ENCODE measurements at regions not wholly inside any gene's neighbourhood (a gene's known extent, or its start where the extent isn't known, plus 50 kb on each side); places are given as distances from the start of the nearest gene placed in this dataset.
"Not testable (repeated sequence)": the region's sequence is repeated elsewhere in the genome, so short reads cannot be mapped to it uniquely, and the experiment has no call there.

- TF ChIP-seq, protein P1, sequence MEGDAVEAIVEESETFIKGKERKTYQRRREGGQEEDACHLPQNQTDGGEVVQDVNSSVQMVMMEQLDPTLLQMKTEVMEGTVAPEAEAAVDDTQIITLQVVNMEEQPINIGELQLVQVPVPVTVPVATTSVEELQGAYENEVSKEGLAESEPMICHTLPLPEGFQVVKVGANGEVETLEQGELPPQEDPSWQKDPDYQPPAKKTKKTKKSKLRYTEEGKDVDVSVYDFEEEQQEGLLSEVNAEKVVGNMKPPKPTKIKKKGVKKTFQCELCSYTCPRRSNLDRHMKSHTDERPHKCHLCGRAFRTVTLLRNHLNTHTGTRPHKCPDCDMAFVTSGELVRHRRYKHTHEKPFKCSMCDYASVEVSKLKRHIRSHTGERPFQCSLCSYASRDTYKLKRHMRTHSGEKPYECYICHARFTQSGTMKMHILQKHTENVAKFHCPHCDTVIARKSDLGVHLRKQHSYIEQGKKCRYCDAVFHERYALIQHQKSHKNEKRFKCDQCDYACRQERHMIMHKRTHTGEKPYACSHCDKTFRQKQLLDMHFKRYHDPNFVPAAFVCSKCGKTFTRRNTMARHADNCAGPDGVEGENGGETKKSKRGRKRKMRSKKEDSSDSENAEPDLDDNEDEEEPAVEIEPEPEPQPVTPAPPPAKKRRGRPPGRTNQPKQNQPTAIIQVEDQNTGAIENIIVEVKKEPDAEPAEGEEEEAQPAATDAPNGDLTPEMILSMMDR (IDR thresholded peaks at IDR 0.05; ENCODE audit: unreplicated experiment in 3 of 3) = no peak
- Mint-ChIP-seq H3K4me3 (no peak overlapping the region), H3K36me3 (ENCODE audit: low read depth) (no peaks in the 10 kb centered on the region), H3K4me1 (no peaks in the 10 kb centered on the region), H3K27me3 (ENCODE audit: low read depth) (peaks cover 28% of the 10 kb centered on the region), H3K27ac (no peak overlapping the region), H3K9me3 (no peaks in the 10 kb centered on the region)
Measured at GRCh38 chr4:77235289-77235854, 78.4 kb downstream of the CCNG2 start.

DNA sequence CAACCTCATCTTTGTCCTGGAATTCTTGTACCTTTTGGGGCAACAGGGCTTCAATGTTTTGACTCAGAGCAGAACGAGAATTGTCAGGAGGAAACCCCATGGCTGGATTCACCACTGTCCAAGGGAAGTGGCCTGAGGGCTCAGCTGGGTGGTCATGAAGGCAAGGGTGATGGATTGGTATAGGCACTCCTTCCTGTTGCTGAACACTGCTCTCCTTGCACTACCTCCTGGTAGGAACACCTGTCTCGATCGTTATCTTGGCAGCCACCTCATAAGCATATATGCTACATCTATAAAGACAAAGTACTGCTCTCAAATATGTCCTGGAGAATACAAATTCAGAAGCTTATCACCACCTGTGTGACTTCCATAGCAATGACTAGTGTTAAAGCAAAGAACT is 79.8 kb downstream of the CCNG2 start:
- TF ChIP-seq, protein P1 (IDR thresholded peaks at IDR 0.05; ENCODE audit: unreplicated experiment in 3 of 3) = no peak
- Mint-ChIP-seq H3K27me3 (ENCODE audit: low read depth) (peaks cover 38% of the 10 kb centered on the region), H3K9me3 (no peaks in the 10 kb centered on the region), H3K4me3 (no peak overlapping the region), H3K36me3 (ENCODE audit: low read depth) (no peaks in the 10 kb centered on the region), H3K4me1 (no peaks in the 10 kb centered on the region), H3K27ac (no peak overlapping the region)

DNA sequence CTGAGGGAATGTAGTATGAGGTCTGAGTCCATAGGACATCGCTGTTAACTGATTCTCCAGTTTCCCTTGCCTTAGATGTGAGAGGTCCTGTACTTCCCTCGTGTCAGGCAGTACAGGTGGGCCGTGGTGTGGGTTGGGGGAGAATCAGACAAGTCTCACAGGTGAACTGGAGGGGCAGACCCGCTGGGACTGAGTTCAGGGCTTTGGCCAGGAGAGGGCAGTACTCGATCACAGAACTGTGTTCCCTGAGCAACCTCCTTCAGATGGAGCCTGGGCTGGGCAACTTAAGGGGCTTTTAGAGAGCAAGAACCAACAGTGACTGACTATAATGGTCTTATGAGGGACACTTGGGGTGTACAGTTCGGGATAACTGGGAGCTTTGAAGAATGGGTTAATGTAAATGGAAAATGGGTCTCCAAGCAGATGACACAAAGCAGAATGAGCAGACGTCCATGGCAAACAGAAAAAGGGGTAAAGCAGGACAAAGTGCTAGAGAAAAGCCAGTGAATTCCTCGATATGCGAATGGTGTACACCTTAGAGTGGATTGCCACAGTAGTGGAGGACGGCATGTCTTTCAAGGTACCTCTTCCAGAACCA is 83.6 kb downstream of the CCNG2 start:
- H3K27ac Mint-ChIP-seq = no peak overlapping the region
- H3K4me3 Mint-ChIP-seq = no peak overlapping the region
- H3K36me3 Mint-ChIP-seq (ENCODE audit: low read depth) = no peaks in the 10 kb centered on the region
- H3K27me3 Mint-ChIP-seq (ENCODE audit: low read depth) = peaks cover 30% of the 10 kb centered on the region
- TF ChIP-seq, protein P1 (IDR thresholded peaks at IDR 0.05; ENCODE audit: unreplicated experiment in 3 of 3) = peak; percentile 67 to 80 (median 73)
- no peaks in the 10 kb centered on the region for H3K4me1 Mint-ChIP-seq
- peaks cover 3% of the 10 kb centered on the region for H3K9me3 Mint-ChIP-seq

GRCh38 chr4:77248805-77249204 is 91.8 kb downstream of the CCNG2 start:
- Mint-ChIP-seq H3K4me3 (no peak overlapping the region), H3K27me3 (ENCODE audit: low read depth) (peaks cover 31% of the 10 kb centered on the region), H3K36me3 (ENCODE audit: low read depth) (no peaks in the 10 kb centered on the region), H3K27ac (no peak overlapping the region), H3K9me3 (peaks cover 3% of the 10 kb centered on the region), H3K4me1 (no peaks in the 10 kb centered on the region)
- TF ChIP-seq, protein P1 (IDR thresholded peaks at IDR 0.05; ENCODE audit: unreplicated experiment in 3 of 3) = no peak

DNA sequence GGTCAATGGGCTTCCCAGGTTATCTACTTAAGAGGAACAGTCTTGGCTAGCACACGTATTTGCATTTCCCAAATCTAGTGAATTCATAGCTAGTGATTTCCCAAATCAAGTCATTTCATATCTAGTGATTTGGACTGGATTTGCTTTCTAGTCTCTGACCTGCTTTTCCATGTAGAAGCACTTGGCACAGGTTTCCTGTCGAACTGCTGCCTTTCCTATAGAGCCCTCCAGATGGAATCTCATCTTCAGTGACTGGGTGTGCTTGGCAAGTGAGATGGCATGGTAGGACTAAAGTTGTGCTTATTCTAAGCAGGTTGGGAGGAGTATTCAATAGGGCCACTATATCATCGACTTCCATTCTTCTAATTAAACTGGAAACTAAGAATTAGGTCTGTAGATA is 94.7 kb downstream of the CCNG2 start:
- no peak overlapping the region for H3K4me3 Mint-ChIP-seq
- TF ChIP-seq, protein P1 (IDR thresholded peaks at IDR 0.05; ENCODE audit: unreplicated experiment in 3 of 3) = no peak
- H3K9me3 Mint-ChIP-seq = peaks cover 4% of the 10 kb centered on the region
- H3K27me3 Mint-ChIP-seq (ENCODE audit: low read depth) = peaks cover 36% of the 10 kb centered on the region
- no peak overlapping the region for H3K27ac Mint-ChIP-seq
- no peaks in the 10 kb centered on the region for H3K36me3 Mint-ChIP-seq (ENCODE audit: low read depth)
- H3K4me1 Mint-ChIP-seq = no peaks in the 10 kb centered on the region

- TF ChIP-seq, protein P1 (IDR thresholded peaks at IDR 0.05; ENCODE audit: unreplicated experiment in 3 of 3) = no peak
- Mint-ChIP-seq H3K36me3 (ENCODE audit: low read depth) (no peaks in the 10 kb centered on the region), H3K27me3 (ENCODE audit: low read depth) (peaks cover 9% of the 10 kb centered on the region), H3K4me1 (no peaks in the 10 kb centered on the region), H3K27ac (no peak overlapping the region), H3K4me3 (no peak overlapping the region), H3K9me3 (peaks cover 13% of the 10 kb centered on the region)
Measured at GRCh38 chr4:77263247-77263646, 106.2 kb downstream of the CCNG2 start.

DNA sequence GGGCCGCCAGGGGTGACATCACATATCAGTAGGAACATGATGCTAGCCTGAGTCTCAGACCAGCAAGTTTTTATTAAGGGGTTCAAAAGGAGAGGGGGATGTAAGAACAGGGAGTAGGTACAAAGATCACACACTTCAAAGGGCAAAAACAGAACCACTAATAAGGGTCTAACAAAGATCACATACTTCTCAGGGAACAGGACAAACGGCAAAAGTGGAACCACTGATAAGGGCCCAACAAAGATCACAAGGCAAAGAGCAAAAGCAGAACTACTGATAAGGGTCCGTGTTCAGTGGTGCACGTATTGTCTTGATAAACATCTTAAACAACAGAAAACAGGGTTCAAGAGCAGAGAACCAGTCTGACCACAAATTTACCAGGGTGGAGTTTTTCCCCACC is 107.0 kb downstream of the CCNG2 start:
- H3K27ac Mint-ChIP-seq; H3K36me3 Mint-ChIP-seq (ENCODE audit: low read depth); H3K4me3 Mint-ChIP-seq; H3K4me1 Mint-ChIP-seq; H3K27me3 Mint-ChIP-seq (ENCODE audit: low read depth): not testable (repeated sequence)
- H3K9me3 Mint-ChIP-seq = peaks cover 13% of the 10 kb centered on the region
